Inferior parietal cortex (tissue), 1 donor: ENCODE measurements at regions not wholly inside any gene's neighbourhood (a gene's known extent, or its start where the extent isn't known, plus 50 kb on each side); places are given as distances from the start of the nearest gene placed in this dataset.
A peak's percentile ranks its signal among the peaks of the same experiment; 100 is the strongest.

Experiments used
- DNase-seq: peaks from one replicate; pipeline ENCODE4 v3.0.0-alpha.2; 2016; ENCODE audit errors: extremely low spot score

DNA sequence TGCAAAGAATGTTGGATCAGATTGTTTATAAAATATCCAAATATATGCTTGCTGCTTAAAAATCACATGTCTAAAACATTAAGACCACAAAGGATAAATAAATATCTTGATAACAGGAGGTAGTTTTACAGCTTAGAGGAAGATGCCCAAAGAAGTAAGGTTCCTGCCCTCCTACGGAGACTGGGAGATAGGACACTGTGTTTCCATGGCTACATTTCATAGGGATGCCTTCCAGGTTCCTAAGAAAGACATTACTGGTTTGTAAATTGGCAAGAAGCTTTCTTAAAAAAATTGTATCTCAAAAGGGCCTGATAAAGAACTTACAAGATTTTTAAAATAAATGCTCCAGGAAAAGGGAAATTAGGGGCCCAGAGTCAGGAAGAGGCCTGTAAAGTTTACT is 437.2 kb downstream of the HINT1 start:
- DNase-seq = peak; percentile 32

DNA sequence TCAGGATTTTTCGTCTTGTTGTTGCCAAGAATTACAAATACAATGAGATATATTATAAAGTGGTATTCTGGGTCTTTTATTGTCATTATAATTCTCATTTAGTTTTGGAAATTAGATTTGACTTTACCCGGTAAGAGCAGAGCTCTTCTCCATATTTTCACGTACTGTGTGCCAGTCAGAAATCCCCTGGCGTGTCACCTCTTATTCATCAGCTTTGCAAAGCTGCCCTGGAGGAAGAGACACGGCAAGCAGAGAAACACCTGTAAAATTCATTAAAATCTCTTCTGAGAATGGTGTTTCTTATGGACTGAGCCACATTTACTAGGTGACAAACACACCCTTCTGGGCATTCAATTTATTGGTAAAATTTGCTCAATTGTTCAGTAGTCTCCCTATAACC is 440.4 kb downstream of the HINT1 start:
- no peak for DNase-seq

- DNase-seq = no peak
Measured at GRCh38 chr5:130720355-130720754, 444.7 kb downstream of the HINT1 start.

- no peak for DNase-seq
Measured at GRCh38 chr5:130715541-130715940, 449.5 kb downstream of the HINT1 start.

DNA sequence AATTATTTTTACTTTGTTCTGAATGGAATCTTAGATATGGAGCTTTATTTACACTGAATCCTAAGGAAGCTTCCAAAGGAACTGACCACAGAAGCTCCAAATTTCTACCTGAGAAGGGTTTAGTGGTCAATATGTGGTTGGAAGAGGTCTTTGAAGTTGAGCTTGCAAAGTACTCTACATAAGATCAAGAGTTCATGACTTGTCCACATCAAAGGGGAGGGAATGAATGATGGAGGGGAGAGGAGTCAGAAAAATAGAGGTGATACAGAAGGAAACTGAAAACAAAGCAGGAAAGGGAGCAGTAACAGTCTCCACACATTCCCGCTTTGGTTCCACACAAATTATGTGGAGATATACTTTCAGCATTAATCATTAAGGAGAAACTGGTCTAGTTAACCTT is 450.9 kb downstream of the HINT1 start:
- no peak for DNase-seq

GRCh38 chr5:130712324-130712723 is 452.7 kb downstream of the HINT1 start:
- no peak for DNase-seq

DNA sequence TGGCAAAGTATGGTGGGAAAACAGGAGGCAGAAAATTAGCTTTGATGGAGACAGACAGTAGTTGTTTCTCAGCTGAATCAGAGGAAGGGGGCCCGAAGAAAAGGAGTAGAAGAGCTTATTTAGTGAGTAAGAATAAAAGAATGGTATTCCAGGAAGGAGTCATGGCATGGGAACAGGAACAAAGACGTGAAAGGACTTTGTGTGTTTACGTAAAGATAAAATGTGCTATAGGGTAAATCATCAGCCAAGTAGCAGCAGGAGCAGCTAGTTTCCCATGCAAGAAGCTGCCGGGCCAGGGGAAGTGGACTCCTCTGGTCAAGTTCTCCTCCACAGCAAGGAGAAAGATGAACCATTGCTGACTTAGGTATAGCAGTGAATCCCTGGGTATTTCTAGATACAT is 454.5 kb downstream of the HINT1 start:
- no peak for DNase-seq

GRCh38 chr5:130708754-130709153 is 456.3 kb downstream of the HINT1 start:
- no peak for DNase-seq

DNA sequence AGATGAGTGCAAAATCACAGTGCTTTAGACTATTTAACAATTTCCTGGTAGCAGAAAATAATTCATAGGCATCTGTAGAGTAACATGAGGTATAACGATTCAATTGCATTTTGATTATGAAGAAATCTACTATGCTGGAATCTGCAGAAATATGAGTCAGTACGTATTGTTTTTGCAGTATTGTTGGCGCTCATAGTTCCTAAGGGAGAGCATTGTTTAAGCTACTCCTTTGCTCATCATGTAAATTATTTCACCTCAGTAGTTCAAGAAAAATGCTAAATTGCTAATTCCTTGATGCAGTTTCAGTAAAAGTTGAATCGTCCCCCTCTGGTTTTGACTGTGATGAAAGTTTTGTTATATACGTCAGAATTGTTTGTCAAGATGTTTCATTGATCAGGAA is 458.4 kb downstream of the HINT1 start:
- no peak for DNase-seq

DNA sequence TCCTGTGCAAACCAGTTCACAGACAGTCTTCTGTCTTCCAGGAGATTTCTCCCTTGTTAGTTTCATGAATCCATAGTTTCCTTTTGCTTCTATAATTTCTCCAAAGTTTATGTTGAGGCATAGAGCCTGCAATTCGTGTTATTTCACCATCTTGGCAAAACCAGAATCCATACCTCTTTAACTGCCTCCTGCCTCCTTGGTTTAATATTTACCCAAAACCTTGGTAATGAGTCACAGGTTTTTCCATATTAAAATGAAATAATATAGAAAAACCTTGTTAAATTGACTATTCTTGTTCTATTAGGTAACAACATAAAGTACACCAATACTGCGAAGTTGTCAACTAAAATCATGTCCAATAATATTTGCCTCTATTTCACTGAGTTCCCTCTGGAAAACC is 459.7 kb downstream of the HINT1 start:
- DNase-seq = no peak

- DNase-seq = no peak
Measured at GRCh38 chr5:130693509-130693908, 471.5 kb downstream of the HINT1 start.

DNA sequence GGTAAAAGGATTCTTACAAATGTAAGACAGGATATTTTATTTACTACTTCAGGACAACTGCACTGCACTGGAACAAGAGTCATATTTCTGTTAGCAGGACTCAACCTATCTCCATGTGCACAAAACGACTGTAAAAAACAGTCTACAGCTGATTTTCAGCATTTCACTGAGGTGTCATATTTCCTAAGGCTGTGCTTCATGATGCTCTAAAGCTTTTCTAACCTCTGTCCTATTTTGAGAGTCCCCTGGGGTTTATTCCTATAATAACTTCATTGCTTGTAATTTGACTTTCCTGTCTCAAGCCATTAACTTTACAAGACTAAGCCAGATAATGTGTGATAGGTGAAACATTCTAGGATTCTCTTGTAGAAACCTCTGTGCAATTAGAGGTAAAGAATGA is 472.3 kb downstream of the HINT1 start:
- no peak for DNase-seq

GRCh38 chr5:130689831-130690230 is 475.2 kb downstream of the HINT1 start:
- DNase-seq = no peak

DNA sequence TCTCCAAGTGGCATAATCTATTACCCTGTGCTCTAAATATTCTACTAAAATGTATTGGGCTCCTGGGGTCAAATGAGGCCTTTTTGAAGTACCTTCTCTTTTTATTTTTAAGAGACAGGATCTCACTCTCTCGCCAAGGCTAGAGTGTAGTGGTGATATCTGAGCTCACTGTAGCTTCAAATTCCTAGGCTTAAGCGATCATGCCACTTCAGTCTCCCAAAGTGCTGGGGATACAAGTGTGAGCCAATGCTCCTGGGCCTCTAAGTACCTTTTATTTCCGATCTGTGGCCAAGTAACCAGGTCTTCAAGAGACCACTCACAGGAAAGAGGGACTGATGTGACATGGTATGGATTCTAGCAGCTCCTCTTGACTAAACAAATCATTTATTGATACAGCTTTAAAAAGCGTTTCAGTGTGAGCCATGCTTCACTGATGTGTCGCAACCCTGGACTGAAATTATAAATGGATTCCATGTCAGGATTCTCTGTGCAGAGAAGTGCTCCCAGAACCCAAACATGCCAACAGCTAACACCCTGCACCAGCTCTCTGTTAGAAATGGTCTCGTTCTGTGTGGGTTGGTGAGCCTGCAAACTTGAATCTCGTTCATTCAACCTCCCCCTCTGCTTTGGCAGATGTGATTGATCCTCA is 477.8 kb downstream of the HINT1 start:
- no peak for DNase-seq

DNA sequence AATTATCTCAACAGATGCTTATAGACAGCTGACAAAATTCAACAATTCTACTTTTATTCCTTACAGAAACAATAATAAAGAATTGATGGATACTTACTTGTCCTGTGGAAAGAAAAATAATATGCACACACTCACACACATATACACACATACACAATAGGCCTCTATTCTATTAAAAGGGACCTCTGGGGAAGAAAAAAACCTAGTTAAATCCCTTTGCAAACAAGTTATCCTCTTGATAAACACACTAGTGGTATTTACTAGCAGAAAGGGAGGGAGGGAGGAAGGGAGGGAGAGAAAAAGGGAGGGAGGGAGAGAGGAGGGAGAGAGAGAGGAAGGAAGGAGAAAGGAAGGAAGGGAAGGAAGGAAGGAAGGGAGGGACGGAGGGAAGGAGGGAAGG is 486.4 kb downstream of the HINT1 start:
- DNase-seq = no peak

GRCh38 chr5:130666462-130666861 is 498.6 kb downstream of the HINT1 start:
- no peak for DNase-seq

- no peak for DNase-seq
Measured at GRCh38 chr5:130652176-130652575, 512.9 kb downstream of the HINT1 start.

- DNase-seq = no peak
Measured at GRCh38 chr5:130651440-130651839, 513.6 kb downstream of the HINT1 start.

DNA sequence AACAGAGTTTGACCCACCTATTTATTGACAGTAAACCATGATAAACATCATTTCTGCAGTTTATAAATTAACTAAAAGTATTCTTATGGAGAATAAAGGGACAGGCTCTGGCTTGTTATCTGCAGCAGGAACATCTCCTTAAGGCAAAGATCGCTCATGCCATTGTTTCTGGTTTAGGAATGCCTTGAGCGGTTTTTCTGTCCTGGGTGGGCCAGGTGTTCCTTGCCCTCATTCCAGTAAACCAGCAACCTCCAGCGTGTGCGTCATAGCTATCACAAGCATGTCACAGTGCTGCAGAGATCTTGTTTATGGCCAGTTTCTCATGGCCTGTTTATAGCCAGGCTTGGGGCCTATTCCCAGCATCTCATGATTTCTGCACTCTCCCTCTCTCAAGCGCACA is 521.7 kb downstream of the HINT1 start:
- no peak for DNase-seq

DNA sequence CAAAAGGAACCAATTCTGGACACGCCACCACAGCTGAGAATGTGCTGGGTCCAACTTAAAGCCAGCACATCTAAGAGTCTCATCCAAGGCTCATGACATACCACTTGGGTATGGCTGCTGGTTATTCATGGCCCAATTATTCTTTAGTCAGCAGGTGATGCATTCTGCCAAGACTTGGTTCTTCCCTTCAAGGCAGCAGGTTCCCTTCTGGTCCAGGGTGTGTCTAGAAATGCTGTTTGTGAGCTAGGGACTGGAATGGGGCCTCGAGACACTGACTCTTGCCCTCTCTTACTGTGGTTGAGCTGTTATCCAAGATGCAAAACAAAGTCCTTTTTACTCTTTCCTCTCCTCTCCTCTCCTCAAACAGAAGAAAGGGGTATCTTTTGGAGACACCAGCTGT is 522.6 kb downstream of the HINT1 start:
- no peak for DNase-seq

DNA sequence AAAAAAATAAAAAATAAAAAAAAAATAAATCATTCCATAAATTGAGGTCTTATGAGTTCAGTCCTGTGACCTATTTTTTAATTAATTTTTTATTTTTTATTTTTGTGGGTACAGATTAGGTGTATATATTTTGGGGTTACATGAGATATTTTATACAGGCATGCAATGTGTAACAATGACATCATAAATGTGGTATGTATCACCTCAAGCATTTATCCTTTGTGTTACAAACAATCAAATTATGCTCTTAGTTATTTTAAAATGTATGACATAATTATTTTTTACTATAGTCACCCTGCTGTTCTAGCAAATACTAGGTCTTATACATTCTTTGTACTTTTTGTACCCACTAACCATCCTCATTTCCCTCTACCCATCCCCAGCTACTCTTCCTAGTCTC is 537.9 kb downstream of the HINT1 start:
- no peak for DNase-seq

GRCh38 chr5:130624805-130625204 is 540.3 kb downstream of the HINT1 start:
- DNase-seq = no peak

GRCh38 chr5:130616161-130616560 is 548.9 kb downstream of the HINT1 start:
- DNase-seq = no peak

GRCh38 chr5:130605234-130605633 is 559.8 kb downstream of the HINT1 start:
- DNase-seq = no peak
